ENCODE measurements at regions not wholly inside any gene's neighbourhood (a gene's known extent, or its start where the extent isn't known, plus 50 kb on each side); places are given as distances from the start of the nearest gene placed in this dataset.

DNA sequence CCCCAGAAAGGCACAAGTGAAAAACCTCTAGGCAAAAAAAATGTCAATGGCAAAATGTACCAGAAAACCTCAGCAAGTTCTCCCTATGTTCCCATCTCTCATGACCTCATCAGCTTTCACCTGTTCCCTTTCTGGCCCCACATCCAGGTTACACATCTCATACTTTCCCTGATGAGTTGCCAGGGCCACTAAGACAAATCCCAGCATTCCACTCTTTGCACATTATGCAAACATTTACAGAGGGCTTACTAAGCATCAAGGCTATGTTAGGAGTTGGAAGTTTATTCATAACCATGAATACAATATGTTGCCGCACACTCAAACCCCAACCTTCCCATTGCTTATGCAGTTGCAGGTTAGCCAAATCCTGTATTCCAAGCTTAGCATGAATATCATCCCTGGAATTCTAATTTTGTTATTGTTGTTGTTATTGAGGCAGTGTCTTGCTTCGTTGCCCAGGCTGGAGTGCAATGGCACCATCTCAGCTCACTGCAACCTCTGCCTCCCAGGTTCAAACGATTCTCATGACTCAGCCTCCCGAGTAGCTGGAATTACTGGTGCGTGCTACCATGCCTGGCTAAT lies 129.3 kb upstream of the UBE2E2 start:
- Mint-ChIP-seq H3K27ac (no peak overlapping the region), H3K4me1 (ENCODE audit: low read depth) (no peaks in the 10 kb centered on the region), H3K9me3 (no peaks in the 10 kb centered on the region), H3K36me3 (no peaks in the 10 kb centered on the region), H3K27me3 (no peaks in the 10 kb centered on the region), H3K4me3 (no peak overlapping the region)
- POLR2A ChIA-PET, result no interaction called here
- CTCF ChIA-PET, result interaction anchor here (0.5 kb wide), 1 partner anchor 663 kb away, joined by 3 read pairs; no protein-coding TSS in a partner anchor
- intact Hi-C loops (cut with micrococcal nuclease), result no loop called here
- no peak for DNase-seq

DNA sequence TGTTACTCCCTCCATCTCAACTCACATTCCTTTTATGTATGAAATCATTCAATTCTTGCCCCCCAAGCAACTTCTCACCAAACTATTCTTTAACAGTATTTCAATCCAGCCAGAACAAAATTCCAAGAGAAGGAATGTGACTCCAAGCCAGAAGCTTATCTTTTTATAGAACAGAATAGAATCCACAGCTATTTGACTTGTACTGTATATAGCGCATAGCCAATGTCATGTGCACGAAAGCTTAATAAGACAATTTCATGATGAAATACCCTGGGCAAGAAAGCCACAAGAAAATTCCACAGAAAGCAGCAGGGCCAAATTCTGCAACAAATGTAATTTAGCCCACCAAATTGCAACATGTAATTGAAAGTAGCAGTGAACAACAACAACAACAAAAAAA lies 127.6 kb upstream of the UBE2E2 start:
- no peaks in the 10 kb centered on the region for H3K36me3 Mint-ChIP-seq
- no peak for DNase-seq
- no peaks in the 10 kb centered on the region for H3K27me3 Mint-ChIP-seq
- peaks cover 2% of the 10 kb centered on the region for H3K4me1 Mint-ChIP-seq (ENCODE audit: low read depth)
- intact Hi-C loops (cut with micrococcal nuclease), result no loop called here
- H3K4me3 Mint-ChIP-seq, result no peak overlapping the region
- ChIA-PET POLR2A (no interaction called here), CTCF (no interaction called here)
- H3K9me3 Mint-ChIP-seq, result no peaks in the 10 kb centered on the region
- no peak overlapping the region for H3K27ac Mint-ChIP-seq

DNA sequence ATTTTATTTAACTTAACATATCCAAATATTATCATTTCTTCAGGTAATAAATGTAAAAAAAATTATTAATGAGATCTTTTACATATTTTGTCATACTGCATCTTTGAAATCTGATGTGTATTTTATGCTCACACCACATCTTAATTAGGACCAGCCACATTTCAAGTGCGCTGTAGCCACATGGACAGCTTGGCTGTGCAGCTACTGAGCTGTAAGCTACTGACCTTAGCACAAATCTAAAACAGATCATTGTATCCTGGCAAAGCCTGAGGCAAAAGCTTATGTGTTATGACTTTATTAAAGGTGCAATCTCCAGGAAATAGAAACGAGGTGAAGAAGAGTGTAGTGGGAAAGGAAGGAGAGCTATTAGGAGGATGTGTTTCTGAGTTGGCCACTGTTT lies 126.7 kb upstream of the UBE2E2 start:
- no peaks in the 10 kb centered on the region for H3K36me3 Mint-ChIP-seq
- intact Hi-C loops (cut with micrococcal nuclease), result no loop called here
- CTCF ChIA-PET, result no interaction called here
- DNase-seq, result no peak
- no peak overlapping the region for H3K27ac Mint-ChIP-seq
- H3K9me3 Mint-ChIP-seq, result no peaks in the 10 kb centered on the region
- no peaks in the 10 kb centered on the region for H3K27me3 Mint-ChIP-seq
- no peak overlapping the region for H3K4me3 Mint-ChIP-seq
- peaks cover 2% of the 10 kb centered on the region for H3K4me1 Mint-ChIP-seq (ENCODE audit: low read depth)
- POLR2A ChIA-PET, result no interaction called here

DNA sequence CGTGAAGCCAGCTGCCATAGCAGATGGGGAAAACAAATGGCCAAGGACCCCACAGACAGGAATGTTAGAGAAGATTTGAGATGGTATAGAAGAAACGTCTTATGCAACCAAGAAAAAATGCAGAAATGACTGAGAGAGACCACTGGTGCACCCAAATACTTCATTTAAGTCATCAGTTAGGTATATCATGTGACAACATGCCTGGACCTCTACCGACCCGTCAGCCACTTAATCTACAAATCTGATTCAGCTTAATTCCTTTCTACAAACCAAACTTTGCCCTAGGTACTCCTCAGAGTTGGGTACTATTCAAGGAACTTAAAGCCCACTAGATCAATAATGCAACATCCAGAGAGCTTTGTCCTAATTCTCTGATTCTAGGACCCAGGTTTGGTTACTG lies 126.0 kb upstream of the UBE2E2 start:
- Mint-ChIP-seq H3K4me1 (ENCODE audit: low read depth) (peaks cover 2% of the 10 kb centered on the region), H3K9me3 (no peaks in the 10 kb centered on the region), H3K36me3 (no peaks in the 10 kb centered on the region), H3K4me3 (no peak overlapping the region), H3K27me3 (no peaks in the 10 kb centered on the region), H3K27ac (no peak overlapping the region)
- intact Hi-C loops (cut with micrococcal nuclease), result no loop called here
- DNase-seq, result no peak
- ChIA-PET CTCF (no interaction called here), POLR2A (no interaction called here)

DNA sequence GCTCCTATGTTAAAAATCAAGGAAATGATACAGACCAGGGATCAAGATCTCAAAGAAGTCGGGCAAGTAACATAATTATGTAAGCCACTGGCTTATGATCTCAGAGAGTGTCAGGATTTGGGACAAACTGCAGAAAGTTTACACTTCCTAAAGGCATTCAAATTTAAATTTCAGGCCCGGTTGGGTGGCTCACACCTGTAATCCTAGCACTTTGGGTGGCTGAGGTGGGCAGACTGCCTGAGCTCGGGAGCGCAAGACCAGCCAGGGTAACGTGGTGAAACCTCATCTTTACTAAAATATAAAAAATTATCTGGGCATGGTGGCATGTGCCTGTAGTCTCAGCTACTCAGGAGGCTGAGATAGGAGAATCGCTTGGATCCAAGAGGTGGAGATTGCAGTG lies 124.4 kb upstream of the UBE2E2 start:
- Mint-ChIP-seq H3K4me1 (ENCODE audit: low read depth) (peaks cover 2% of the 10 kb centered on the region), H3K4me3 (no peak overlapping the region)
- CTCF ChIA-PET, result no interaction called here

DNA sequence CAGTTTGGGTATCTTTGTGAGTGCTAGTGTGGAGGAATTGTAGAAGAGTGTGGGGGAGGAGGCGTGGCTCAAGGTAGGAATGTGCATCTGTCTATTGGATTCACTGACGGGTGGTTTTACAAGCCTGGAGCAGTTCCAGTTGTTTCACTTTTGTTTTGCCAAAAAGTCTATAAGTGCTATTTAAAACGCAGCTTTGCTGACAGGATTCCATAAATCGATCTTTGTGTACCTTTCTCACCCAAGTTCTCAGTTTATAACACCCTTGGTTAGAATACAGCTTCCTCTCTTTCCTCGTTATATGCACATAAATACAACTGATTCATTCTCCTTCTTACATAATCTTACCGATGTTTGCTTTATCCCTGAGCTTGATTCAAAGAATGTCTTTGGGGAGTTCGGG lies 123.2 kb upstream of the UBE2E2 start:
- H3K4me1 Mint-ChIP-seq (ENCODE audit: low read depth), result peaks cover 2% of the 10 kb centered on the region
- H3K9me3 Mint-ChIP-seq, result no peaks in the 10 kb centered on the region
- ChIA-PET CTCF (no interaction called here), POLR2A (no interaction called here)
- H3K4me3 Mint-ChIP-seq, result no peak overlapping the region
- intact Hi-C loops (cut with micrococcal nuclease), result no loop called here
- H3K27ac Mint-ChIP-seq, result no peak overlapping the region
- H3K36me3 Mint-ChIP-seq, result no peaks in the 10 kb centered on the region
- no peak for DNase-seq
- no peaks in the 10 kb centered on the region for H3K27me3 Mint-ChIP-seq

More for the DNA sequence above, 124.4 kb upstream of the UBE2E2 start:
- Mint-ChIP-seq H3K27me3 (no peaks in the 10 kb centered on the region), H3K9me3 (no peaks in the 10 kb centered on the region), H3K27ac (no peak overlapping the region), H3K36me3 (no peaks in the 10 kb centered on the region)
- no peak for DNase-seq
- intact Hi-C loops (cut with micrococcal nuclease), result no loop called here
- POLR2A ChIA-PET, result no interaction called here

DNA sequence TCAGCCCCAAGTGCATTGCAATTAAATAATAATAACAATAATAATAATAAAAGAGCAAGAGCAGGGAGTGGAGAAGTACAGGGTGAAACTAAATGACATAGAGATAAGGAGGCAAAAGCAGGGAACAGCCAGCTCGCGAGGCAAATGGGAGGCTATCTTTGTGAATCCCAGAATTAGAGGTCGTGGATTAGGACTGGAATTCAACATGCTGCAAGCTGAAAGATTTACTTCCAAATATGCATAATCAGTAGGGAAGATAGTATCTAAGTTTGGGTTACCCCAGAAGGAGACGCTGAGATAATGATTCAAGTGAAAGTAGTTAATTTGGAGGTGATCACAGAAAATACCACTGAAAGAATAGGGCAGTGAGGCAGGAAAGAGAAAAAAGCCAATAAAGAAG lies 119.4 kb upstream of the UBE2E2 start:
- intact Hi-C loops (cut with micrococcal nuclease), result no loop called here
- ChIA-PET POLR2A (no interaction called here), CTCF (no interaction called here)
- H3K36me3 Mint-ChIP-seq, result no peaks in the 10 kb centered on the region
- DNase-seq, result no peak
- no peaks in the 10 kb centered on the region for H3K9me3 Mint-ChIP-seq
- no peak overlapping the region for H3K27ac Mint-ChIP-seq
- no peaks in the 10 kb centered on the region for H3K27me3 Mint-ChIP-seq
- peaks cover 2% of the 10 kb centered on the region for H3K4me1 Mint-ChIP-seq (ENCODE audit: low read depth)
- no peak overlapping the region for H3K4me3 Mint-ChIP-seq

DNA sequence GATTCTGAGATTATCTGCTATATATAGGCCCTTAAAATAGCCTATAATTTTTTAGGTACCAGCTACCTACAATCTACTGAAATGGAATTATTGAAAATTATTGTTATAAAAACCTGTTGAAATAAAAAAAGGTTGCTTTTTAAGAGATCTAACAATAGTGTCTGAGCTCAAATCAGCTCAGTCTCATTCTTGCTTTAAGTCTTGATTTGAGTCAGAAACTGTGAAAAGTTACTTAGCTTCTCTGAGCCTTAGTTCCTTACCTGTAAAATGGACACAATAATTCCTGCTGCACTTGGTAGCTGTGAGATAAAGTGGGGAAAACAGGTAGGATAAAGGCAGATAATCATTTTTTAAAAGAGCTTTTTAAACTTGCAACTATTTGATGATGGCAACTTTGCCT lies 118.8 kb upstream of the UBE2E2 start:
- CTCF ChIA-PET, result no interaction called here
- intact Hi-C loops (cut with micrococcal nuclease), result no loop called here
- no peak overlapping the region for H3K4me3 Mint-ChIP-seq

DNA sequence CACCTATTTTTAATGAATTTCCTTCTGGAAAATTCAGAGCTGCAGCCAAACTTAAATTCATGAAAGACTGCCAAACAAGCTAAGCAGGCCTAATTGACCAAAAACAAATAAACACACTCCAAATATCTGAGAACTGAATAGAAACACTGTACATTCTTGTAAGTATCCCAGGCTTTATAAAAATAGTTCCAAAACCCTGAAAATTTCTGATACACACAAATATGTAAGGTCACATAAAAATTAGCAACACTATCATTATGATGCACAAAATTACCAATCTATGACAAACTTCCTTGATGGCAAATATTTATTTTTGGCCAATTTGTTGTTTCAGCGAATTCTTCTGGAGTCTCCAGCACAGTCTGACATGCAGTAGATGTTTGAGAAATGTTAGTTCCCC lies 117.9 kb upstream of the UBE2E2 start:
- Mint-ChIP-seq H3K36me3 (no peaks in the 10 kb centered on the region), H3K4me1 (ENCODE audit: low read depth) (no peaks in the 10 kb centered on the region), H3K27me3 (no peaks in the 10 kb centered on the region), H3K9me3 (peaks cover 4% of the 10 kb centered on the region), H3K4me3 (no peak overlapping the region), H3K27ac (no peak overlapping the region)
- no peak for DNase-seq
- intact Hi-C loops (cut with micrococcal nuclease), result no loop called here
- POLR2A ChIA-PET, result no interaction called here
- CTCF ChIA-PET, result no interaction called here

More for the DNA sequence above, 118.8 kb upstream of the UBE2E2 start:
- POLR2A ChIA-PET, result no interaction called here
- no peak overlapping the region for H3K27ac Mint-ChIP-seq
- H3K9me3 Mint-ChIP-seq, result peaks cover 4% of the 10 kb centered on the region
- H3K4me1 Mint-ChIP-seq (ENCODE audit: low read depth), result peaks cover 2% of the 10 kb centered on the region
- H3K27me3 Mint-ChIP-seq, result no peaks in the 10 kb centered on the region
- no peak for DNase-seq
- no peaks in the 10 kb centered on the region for H3K36me3 Mint-ChIP-seq

DNA sequence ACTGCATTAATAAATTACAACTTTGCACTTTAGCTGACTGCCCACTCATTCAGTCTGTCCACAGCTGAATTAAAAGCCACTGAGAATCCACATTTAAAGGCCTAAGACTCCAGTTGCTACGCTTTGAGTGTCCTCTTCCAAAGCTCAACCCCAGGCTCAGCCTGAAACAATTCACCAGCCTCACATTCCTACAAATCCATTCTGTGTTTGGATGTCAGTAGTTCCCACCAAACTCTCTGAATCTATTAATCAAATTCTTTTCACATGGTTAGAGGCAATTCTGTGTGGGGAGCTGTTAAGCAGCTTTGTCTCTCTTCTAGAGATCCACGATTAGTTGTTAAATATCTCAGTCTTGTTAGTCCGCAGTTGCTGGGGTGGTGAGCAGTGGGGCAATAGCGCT lies 116.8 kb upstream of the UBE2E2 start:
- Mint-ChIP-seq H3K4me3 (no peak overlapping the region), H3K27ac (no peak overlapping the region), H3K4me1 (ENCODE audit: low read depth) (no peaks in the 10 kb centered on the region), H3K27me3 (no peaks in the 10 kb centered on the region), H3K9me3 (peaks cover 4% of the 10 kb centered on the region), H3K36me3 (no peaks in the 10 kb centered on the region)
- POLR2A ChIA-PET, result no interaction called here
- no peak for DNase-seq
- intact Hi-C loops (cut with micrococcal nuclease), result no loop called here
- CTCF ChIA-PET, result interaction anchor here (0.6 kb wide), 1 partner anchor 491 kb away, joined by 4 read pairs; no protein-coding TSS in a partner anchor

DNA sequence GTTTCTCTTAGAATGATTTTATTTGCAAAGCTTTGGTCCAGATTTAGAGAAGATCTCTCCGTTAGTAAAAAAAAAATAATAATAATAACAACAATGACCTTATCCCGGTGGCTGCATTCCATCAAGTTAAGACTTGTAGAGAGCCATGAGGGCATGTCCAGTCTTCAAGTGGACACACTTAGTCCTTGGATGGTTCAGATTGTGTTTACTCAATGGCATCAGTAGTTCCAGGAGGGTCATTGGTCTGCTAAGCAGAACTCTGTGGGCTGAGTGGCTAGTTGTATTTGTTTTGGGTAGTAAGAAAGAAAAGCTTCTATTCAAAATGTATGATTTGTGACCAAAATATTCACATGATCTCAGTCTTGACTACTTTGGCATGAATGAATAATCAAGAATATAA lies 116.3 kb upstream of the UBE2E2 start:
- POLR2A ChIA-PET, result no interaction called here
- Mint-ChIP-seq H3K27me3 (no peaks in the 10 kb centered on the region), H3K9me3 (peaks cover 4% of the 10 kb centered on the region), H3K36me3 (no peaks in the 10 kb centered on the region), H3K27ac (no peak overlapping the region), H3K4me1 (ENCODE audit: low read depth) (no peaks in the 10 kb centered on the region), H3K4me3 (no peak overlapping the region)
- no peak for DNase-seq
- CTCF ChIA-PET, result no interaction called here
- intact Hi-C loops (cut with micrococcal nuclease), result no loop called here

DNA sequence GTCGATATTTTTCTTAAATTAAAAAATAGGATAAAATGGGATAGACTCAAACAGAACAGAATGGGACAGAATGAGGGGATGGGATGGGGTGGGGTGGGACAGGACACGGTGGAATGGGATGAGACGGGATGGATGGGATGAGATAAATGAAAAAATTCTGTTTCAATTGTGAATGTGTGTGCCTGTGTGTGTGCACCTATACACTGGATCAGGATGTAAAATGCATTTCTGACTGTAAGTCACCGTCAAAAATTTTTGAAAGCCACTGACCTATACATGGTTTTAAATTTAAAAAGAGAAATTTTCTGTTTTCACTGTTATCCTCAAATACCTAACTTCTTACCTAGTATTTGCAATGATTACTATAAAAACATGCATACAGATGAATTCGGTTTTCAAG lies 108.7 kb upstream of the UBE2E2 start:
- no peaks in the 10 kb centered on the region for H3K27me3 Mint-ChIP-seq
- no peak overlapping the region for H3K4me3 Mint-ChIP-seq
- H3K36me3 Mint-ChIP-seq, result no peaks in the 10 kb centered on the region
- no peaks in the 10 kb centered on the region for H3K4me1 Mint-ChIP-seq (ENCODE audit: low read depth)
- CTCF ChIA-PET, result no interaction called here
- POLR2A ChIA-PET, result no interaction called here
- intact Hi-C loops (cut with micrococcal nuclease), result no loop called here
- H3K27ac Mint-ChIP-seq, result no peak overlapping the region
- DNase-seq, result no peak
- no peaks in the 10 kb centered on the region for H3K9me3 Mint-ChIP-seq

DNA sequence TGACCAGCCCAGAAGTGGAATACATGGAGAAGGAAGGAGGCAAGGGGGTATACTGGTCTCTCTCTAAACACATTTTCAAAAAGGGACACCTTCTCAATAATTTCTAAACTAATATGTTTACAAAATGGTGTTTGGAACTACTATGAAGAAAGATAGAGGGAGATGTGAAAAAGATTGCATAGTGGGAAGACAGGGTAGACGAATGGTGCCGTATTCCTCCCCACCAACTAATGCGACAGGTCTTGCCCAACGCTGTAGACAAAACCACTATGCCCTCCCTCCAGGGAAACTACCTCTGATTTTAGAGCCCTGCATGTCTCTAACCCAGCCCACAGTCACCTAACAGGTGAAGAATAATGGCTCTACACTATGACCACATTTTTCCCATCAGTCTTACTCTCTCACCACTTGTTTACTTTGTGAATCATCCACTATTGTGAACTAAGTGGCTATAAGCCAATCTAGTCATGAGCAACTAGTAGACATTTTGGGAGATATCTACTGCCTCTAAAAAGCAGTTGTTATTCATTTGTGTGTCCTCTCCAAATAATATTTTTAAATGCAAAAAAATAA lies 108.2 kb upstream of the UBE2E2 start:
- intact Hi-C loops (cut with micrococcal nuclease), result no loop called here

More for the DNA sequence above, 108.2 kb upstream of the UBE2E2 start:
- Mint-ChIP-seq H3K27ac (no peak overlapping the region), H3K36me3 (no peaks in the 10 kb centered on the region), H3K4me1 (ENCODE audit: low read depth) (no peaks in the 10 kb centered on the region), H3K4me3 (no peak overlapping the region), H3K9me3 (no peaks in the 10 kb centered on the region), H3K27me3 (no peaks in the 10 kb centered on the region)
- ChIA-PET POLR2A (no interaction called here), CTCF (no interaction called here)
- no peak for DNase-seq

All from activated CD4-positive, alpha-beta memory T cell treated with anti-CD3 and anti-CD28 coated beads for 36 hours (primary cell).